IMR-90 (cell line): ENCODE measurements at regions not wholly inside any gene's neighbourhood (a gene's known extent, or its start where the extent isn't known, plus 50 kb on each side); places are given as distances from the start of the nearest gene placed in this dataset.

Source experiments
- ATAC-seq: fragments of 200-7000 bp; cut with Tn5 transposase; 2 replicates; pipeline ENCODE4 v1.9.1; 2020; ENCODE audit warnings: low read depth, mild to moderate bottlenecking, moderate library complexity
- BruUV-seq: library from RNA; stranded (reverse); fragments of 400-500 nt; replicated peaks from 2 replicates; lab custom pipeline; 2021; lab: Mats Ljungman, UMichigan
- CTCF ChIA-PET: fragments of 300-600 bp; formaldehyde crosslinking; extraction: SDS; loops from one replicate; lab custom pipeline; 2021; ENCODE audit warnings: antibody characterized with exemption; lab: Yijun Ruan, JAX
- POLR2A ChIA-PET: fragments of 300-600 bp; sonication (Branson Sonifier 250); formaldehyde crosslinking; loops from one replicate; lab custom pipeline; 2022; ENCODE audit warnings: antibody characterized with exemption; ENCODE audit not compliant: unreplicated experiment; lab: Charles Lee
- DNase-seq: peaks from one replicate; pipeline ENCODE4 v3.0.0; 2013
- H2AFZ ChIP-seq: replicated peaks from 2 replicates; pipeline ENCODE3; 2013; ENCODE audit warnings: low read length, mild to moderate bottlenecking; ENCODE audit not compliant: poor library complexity
- H2AK5ac ChIP-seq: 2 replicates; pipeline ENCODE4 v1.6.1; 2013; ENCODE audit warnings: low read depth, low read length, inconsistent platforms
- H2AK9ac ChIP-seq: replicated peaks from 2 replicates; pipeline ENCODE3; 2013; ENCODE audit warnings: mild to moderate bottlenecking, low read depth, low read length, moderate library complexity; ENCODE audit not compliant: poor library complexity
- H2BK120ac ChIP-seq: 2 replicates; pipeline ENCODE4 v1.6.1; 2013; ENCODE audit warnings: low read depth, low read length, inconsistent platforms
- H2BK15ac ChIP-seq: 3 replicates; pipeline ENCODE4 v1.6.1; 2013; ENCODE audit warnings: low read depth, low read length, inconsistent platforms
- H2BK20ac ChIP-seq: 2 replicates; pipeline ENCODE4 v1.6.1; 2013; ENCODE audit warnings: low read depth, mild to moderate bottlenecking, inconsistent platforms, low read length, moderate library complexity
- H2BK5ac ChIP-seq: 2 replicates; pipeline ENCODE4 v1.6.1; 2013; ENCODE audit warnings: mild to moderate bottlenecking, low read depth, low read length, inconsistent platforms; ENCODE audit not compliant: poor library complexity, severe bottlenecking
- H3K14ac ChIP-seq: replicated peaks from 2 replicates; pipeline ENCODE4 v1.6.1; 2013; ENCODE audit warnings: low read depth, low read length, inconsistent platforms
- H3K18ac ChIP-seq: 2 replicates; pipeline ENCODE4 v1.6.1; 2013; ENCODE audit warnings: low read depth, low read length, control low read depth
- H3K23ac ChIP-seq: 2 replicates; pipeline ENCODE4 v1.6.1; 2013; ENCODE audit warnings: low read depth, low read length, inconsistent platforms
- H3K27ac ChIP-seq: 2 replicates; pipeline ENCODE4 v1.5.1; 2013; ENCODE audit warnings: mild to moderate bottlenecking, control low read depth, low read length; ENCODE audit not compliant: insufficient read depth
- H3K27me3 ChIP-seq: 2 replicates; pipeline ENCODE4 v1.6.1; 2013; ENCODE audit warnings: low read length; ENCODE audit not compliant: control insufficient read depth, insufficient read depth
- H3K36me3 ChIP-seq: 2 replicates; pipeline ENCODE4 v1.6.1; 2013; ENCODE audit warnings: low read length, mixed read lengths; ENCODE audit not compliant: control insufficient read depth, insufficient read depth
- H3K4ac ChIP-seq: 2 replicates; pipeline ENCODE4 v1.6.1; 2013; ENCODE audit warnings: low read depth, low read length, inconsistent platforms
- H3K4me1 ChIP-seq: 2 replicates; pipeline ENCODE4 v1.6.1; 2013; ENCODE audit warnings: low read length, mixed read lengths; ENCODE audit not compliant: control insufficient read depth, insufficient read depth
- H3K4me2 ChIP-seq: 2 replicates; pipeline ENCODE4 v1.6.1; 2013; ENCODE audit warnings: low read depth, mild to moderate bottlenecking, control low read depth, low read length, moderate library complexity
- H3K4me3 ChIP-seq: 2 replicates; pipeline ENCODE4 v1.5.1; 2013; ENCODE audit warnings: low read depth, mild to moderate bottlenecking, control low read depth, low read length, moderate library complexity; ENCODE audit not compliant: insufficient read depth
- H3K56ac ChIP-seq: 2 replicates; pipeline ENCODE4 v1.6.1; 2013; ENCODE audit warnings: low read length, inconsistent platforms; ENCODE audit not compliant: insufficient read depth; ENCODE audit errors: extremely low read depth
- H3K79me1 ChIP-seq, 2 experiments: 2 replicates each; pipeline ENCODE4 v1.6.1; 2013; ENCODE audit warnings: low read length in 2 of 2, inconsistent platforms in 1 of 2, low read depth in 1 of 2
- H3K9ac ChIP-seq: 2 replicates; pipeline ENCODE4 v1.6.1; 2013; ENCODE audit warnings: low read depth, low read length, control low read depth
- H3K9me1 ChIP-seq: 2 replicates; pipeline ENCODE4 v1.6.1; 2013; ENCODE audit warnings: low read length, inconsistent platforms; ENCODE audit not compliant: insufficient read depth
- H3K9me3 ChIP-seq: 2 replicates; pipeline ENCODE4 v1.6.1; 2013; ENCODE audit warnings: low read length; ENCODE audit not compliant: control insufficient read depth, insufficient read depth
- H4K20me1 ChIP-seq: 2 replicates; pipeline ENCODE4 v1.6.1; 2013; ENCODE audit warnings: low read length, inconsistent platforms; ENCODE audit not compliant: insufficient read depth
- H4K5ac ChIP-seq: 2 replicates; pipeline ENCODE4 v1.6.1; 2013; ENCODE audit warnings: mild to moderate bottlenecking, low read depth, low read length, control low read depth
- H4K8ac ChIP-seq, 2 experiments: 2 replicates each; pipeline ENCODE4 v1.6.1; 2013; ENCODE audit warnings: low read depth in 2 of 2, low read length in 2 of 2, control low read depth in 1 of 2, inconsistent platforms in 1 of 2
- H4K91ac ChIP-seq: 2 replicates; pipeline ENCODE4 v1.6.1; 2013; ENCODE audit warnings: low read depth, low read length, inconsistent platforms; ENCODE audit not compliant: insufficient read depth
- FOS ChIP-seq: fragments of 150-350 bp; IDR thresholded peaks from 2 replicates; pipeline ENCODE4 v1.6.1; 2016; ENCODE audit warnings: low read depth, low read length
- MAFK ChIP-seq: IDR thresholded peaks from 2 replicates; pipeline ENCODE4 v1.6.1; 2012; ENCODE audit warnings: low read depth, low read length, improper control_type of control experiment
- NFE2L2 ChIP-seq: fragments of 150-350 bp; IDR thresholded peaks from 2 replicates; pipeline ENCODE4 v1.6.1; 2016; ENCODE audit warnings: low read depth, mild to moderate bottlenecking, low read length
- WGBS, 2 experiments: methylation state at CpG; one replicate each; pipeline versions ENCODE4 v1.1.5 to v1.1.7; 2013; ENCODE audit warnings: missing lambda C conversion rate in 2 of 2; ENCODE audit not compliant: insufficient read length in 1 of 2; ENCODE audit errors: extremely low coverage in 2 of 2; 5-methylcytosine and 5-hydroxymethylcytosine counted together
- dilution Hi-C: fragments of 300-500 bp; cut with HindIII; formaldehyde crosslinking; loops from one replicate; pipeline ENCODE4 v1.14.3; 2018; ENCODE audit warnings: low sequenced_read_pairs; ENCODE audit not compliant: unreplicated experiment
- in situ Hi-C: fragments of 300-500 bp; cut with MboI; formaldehyde crosslinking; loops from 3 replicates; pipeline ENCODE4 v1.14.3; 2019; ENCODE audit warnings: low sequenced_read_pairs, inconsistent platforms, mixed read lengths
- intact Hi-C: fragments of 100-400 bp; cut with micrococcal nuclease; formaldehyde crosslinking; loops from 2 replicates; pipeline ENCODE4 v1.10.0; 2022
- TF ChIP-seq, protein P1 (sequence below): fragments of 150-350 bp; IDR thresholded peaks from 2 replicates; pipeline ENCODE4 v1.6.1; 2016; ENCODE audit warnings: low read depth, mild to moderate bottlenecking, low read length, moderate library complexity, borderline replicate concordance

DNA sequence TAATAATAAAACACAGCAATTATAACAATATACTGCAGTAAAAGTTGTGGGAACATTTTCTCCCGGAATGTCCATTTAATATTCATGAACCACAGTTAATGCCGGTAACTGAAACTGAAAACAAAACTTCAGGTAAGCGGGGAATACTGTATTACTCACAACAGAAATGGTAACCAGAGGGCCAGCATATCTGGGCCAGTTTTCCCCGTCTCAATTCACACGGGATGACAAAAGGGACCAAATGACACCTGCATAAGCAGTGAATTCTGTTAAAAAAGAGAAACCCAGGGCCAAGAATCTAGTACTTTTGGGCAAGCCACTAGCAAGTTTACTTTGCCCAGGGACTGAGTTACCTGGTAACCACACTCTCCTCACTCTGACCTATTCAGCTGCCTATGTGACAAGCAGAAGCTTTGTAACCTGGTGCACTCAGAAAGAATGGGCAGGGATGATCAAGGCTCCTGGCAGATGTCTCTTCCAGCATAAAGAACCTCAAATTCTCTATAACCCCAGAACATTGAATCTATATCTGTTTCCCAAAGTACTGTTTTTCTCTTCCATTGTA lies 1171.2 kb downstream of the DIAPH3 start:
- no peak for ATAC-seq
- Histone ChIP-seq H3K9ac (no peak overlapping the region), H4K5ac (no peak overlapping the region), H3K4me1 (no peaks in the 10 kb centered on the region), H3K79me1 (no peaks in the 10 kb centered on the region), H3K4me3 (no peak overlapping the region), H3K4ac (no peak overlapping the region), H3K36me3 (no peaks in the 10 kb centered on the region), H2AK5ac (no peak overlapping the region), H3K9me3 (no peaks in the 10 kb centered on the region), H3K14ac (no peak overlapping the region), H2BK5ac (no peak overlapping the region), H2AK9ac (no peak overlapping the region), H4K20me1 (no peaks in the 10 kb centered on the region), H3K4me2 (no peak overlapping the region), H3K27me3 (no peaks in the 10 kb centered on the region), H2AFZ (no peak overlapping the region), H3K27ac (no peak overlapping the region), H2BK15ac (no peak overlapping the region), H3K56ac (no peak overlapping the region), H2BK20ac (no peak overlapping the region), H3K18ac (no peak overlapping the region), H3K9me1 (no peaks in the 10 kb centered on the region), H4K91ac (no peak overlapping the region), H3K23ac (no peak overlapping the region), H2BK120ac (no peak overlapping the region), H4K8ac (no peak overlapping the region)
- CTCF ChIA-PET, result no interaction called here
- TF ChIP-seq NFE2L2, result no peak
- no peak for TF ChIP-seq FOS
- TF ChIP-seq MAFK, result no peak
- TF ChIP-seq, protein P1, sequence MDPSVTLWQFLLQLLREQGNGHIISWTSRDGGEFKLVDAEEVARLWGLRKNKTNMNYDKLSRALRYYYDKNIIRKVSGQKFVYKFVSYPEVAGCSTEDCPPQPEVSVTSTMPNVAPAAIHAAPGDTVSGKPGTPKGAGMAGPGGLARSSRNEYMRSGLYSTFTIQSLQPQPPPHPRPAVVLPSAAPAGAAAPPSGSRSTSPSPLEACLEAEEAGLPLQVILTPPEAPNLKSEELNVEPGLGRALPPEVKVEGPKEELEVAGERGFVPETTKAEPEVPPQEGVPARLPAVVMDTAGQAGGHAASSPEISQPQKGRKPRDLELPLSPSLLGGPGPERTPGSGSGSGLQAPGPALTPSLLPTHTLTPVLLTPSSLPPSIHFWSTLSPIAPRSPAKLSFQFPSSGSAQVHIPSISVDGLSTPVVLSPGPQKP, result no peak
- POLR2A ChIA-PET, result no interaction called here
- in situ Hi-C loops (no loop called here), dilution Hi-C loops (no loop called here), intact Hi-C loops (no loop called here)
- 80% methylated on average over 1 of the region's 5 CpGs; no CpG with 5 or more reads in 1 of the 2 experiments for WGBS, 2 experiments
- DNase-seq, result no peak
- no TSS peak for BruUV-seq
